Left ventricle myocardium superior (tissue), 1 donor: ENCODE measurements at regions not wholly inside any gene's neighbourhood (a gene's known extent, or its start where the extent isn't known, plus 50 kb on each side); places are given as distances from the start of the nearest gene placed in this dataset.

Source experiments
- ATAC-seq: fragments of 200-7000 bp; cut with Tn5 transposase; one replicate; pipeline ENCODE4 v1.9.1; 2020; ENCODE audit warnings: mild to moderate bottlenecking, moderate library complexity
- DNase-seq: peaks from one replicate; pipeline ENCODE4 v3.0.0-alpha.2; 2020
- intact Hi-C: fragments of 100-400 bp; cut with micrococcal nuclease; formaldehyde crosslinking; loops from one replicate; pipeline ENCODE4 v1.11.0; 2022
- donor health status: DM: no; HTN: yes; CAD: no; lungs with severe emphysema.

DNA sequence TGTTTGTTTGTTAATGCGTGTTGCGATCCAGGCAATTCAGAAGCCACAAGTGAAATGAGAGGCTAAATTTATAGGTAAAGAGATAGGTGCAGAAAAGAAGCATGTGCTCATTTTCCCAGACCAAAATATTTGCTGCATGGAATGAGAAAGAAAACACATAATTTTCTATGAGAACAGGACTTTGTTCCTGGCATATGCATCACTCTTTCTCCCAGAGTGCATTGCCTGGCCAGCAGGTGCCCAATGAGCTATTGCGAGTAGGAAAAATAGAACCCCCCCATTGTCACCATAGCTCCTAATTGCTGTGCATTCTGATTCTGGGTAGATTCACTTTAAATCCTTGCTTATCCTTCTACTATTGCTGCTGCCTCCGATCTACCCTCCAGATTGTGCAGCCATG, 410.4 kb downstream of the PMP22 start:
- intact Hi-C loops, result no loop called here
- no peak for DNase-seq
- ATAC-seq, result no peak

DNA sequence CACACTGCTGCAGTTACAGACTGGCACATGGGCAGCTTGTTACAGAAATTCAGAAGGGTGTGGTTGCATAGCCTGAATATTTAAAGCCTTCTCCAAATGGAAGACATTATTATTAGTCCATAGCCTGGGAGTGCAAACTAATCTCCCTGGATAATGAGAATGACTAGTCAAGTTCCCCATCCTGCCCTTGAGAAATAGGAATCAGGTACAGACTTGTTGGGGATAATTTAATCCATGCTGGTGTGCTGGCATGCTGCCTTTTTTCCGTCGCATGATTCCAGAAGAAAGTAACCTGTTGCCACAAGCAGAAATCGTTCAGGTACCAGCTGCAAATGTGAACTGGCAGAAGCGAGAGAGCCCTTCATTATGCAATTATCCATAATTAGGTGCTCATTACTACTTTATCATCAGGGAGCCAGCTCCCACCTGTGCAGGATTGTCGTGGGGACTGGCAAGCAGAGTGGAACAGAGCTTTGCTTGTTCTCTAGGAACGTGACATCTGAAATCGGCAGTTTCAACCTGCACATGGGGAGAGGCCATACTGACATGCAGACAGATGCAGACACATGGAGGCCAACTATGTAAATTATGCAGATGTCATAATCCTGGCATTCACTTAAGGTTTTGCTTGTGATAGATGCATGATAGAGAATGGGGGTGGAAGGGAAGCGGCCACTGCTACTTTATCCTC, 419.4 kb downstream of the PMP22 start:
- intact Hi-C loops, result no loop called here
- ATAC-seq (no peak), DNase-seq (no peak)

DNA sequence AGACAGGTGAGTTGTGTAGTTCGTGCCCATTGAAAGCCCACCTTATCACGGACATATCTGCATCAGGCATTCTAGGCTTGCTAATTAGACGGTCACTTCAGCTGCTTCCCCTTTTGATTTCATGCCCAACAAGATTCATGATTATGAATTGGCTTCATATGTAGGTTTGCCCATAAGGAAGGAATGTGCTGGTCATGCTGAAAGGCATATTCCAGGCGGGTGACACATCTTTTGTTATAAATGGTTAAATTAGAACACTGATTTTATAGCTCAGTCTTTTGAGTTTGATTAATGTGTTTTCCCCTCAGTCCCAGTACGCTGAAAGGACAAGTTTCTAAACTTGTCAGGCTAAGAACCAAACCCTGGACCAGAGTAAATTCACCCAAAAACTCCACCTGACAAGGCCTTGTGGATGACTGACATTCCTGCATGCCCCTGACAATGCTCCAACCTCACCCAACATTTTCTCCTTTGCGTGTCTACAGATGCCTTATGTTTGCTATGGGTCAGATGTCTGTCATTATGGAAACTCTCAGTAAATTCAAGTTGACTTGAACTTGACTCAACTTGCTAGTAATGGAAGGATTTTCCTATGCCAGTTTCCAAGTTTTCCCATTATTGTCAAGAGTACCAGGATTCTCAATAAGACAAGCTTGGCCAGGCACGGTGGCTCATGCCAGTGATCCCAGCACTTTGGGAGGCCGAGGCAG, 421.9 kb downstream of the PMP22 start:
- DNase-seq (no peak), ATAC-seq (no peak)
- intact Hi-C loops, result no loop called here

DNA sequence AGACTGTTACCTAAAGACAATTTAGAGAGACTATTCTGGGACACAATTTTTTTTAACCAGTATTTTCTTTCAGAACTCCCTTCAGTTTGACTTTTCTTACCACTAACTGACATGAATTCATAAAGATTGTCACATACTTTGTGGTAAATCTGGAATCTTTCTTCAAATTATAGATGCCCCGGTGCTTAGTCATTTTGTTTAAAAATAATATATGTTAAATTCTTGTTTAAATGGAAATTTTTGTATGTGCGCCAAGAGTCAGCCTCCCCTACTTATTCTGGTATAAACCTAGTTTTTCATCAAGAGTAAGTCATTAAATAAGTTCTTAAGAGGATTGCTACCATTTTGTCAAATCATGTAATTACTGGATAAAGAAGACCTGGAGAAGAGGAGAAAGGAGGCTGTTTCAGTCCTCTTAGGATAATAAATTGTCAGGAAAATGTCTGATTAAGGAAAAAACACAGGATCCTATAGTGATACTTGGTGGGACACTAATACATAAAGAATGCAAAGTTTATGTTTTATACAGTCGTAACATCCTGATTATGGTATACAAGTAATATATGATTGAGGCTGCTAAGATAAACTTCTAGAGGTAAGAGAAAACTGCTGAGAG, 424.4 kb downstream of the PMP22 start:
- ATAC-seq, result no peak
- no peak for DNase-seq
- intact Hi-C loops, result no loop called here

DNA sequence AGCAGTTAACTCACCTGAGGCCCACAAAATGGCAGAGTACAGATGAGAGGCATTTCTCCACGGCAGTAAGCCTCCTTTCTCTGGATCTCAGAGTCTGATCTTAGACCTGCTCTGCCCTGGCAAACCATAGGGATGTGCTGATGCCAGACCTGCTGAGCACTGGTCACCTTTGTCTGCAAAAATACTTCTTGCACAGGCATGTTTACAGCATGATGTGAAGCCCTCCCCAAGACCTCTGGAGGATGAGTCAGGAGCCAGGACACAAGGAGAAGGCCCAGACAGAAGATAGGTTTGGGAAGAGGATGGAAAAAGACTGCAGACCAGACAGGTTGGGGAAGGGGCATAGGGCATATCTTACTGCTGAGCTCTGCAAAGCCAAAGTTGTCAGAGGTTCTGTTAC, 426.6 kb downstream of the PMP22 start:
- DNase-seq, result no peak
- intact Hi-C loops, result no loop called here
- no peak for ATAC-seq

DNA sequence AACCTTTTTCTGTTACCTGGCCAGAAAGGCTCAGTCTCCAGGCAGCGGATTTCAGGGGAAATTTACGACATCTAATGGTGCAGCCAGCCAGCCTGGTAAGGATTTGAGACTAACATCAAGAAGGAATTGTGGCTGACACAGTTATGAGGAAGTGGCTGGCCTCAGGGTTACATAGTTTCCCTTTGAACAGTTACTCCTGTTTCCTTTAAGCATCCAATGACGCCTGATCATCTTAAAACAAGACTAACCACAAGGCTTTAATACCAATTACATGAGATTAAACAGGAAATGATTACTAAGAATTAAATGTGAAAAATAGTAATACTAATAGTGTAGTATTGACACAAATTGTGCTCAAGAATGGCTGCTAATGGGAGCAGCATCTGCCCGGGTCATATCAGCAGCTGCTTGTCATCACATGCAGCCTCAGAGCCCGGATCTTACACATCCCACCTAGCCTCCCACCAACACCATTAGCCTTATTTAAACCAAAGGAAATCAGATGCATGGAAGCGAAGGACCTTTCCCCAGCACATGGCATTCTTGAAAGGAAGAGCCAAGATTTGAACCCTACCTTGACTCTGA, 431.8 kb downstream of the PMP22 start:
- ATAC-seq (no peak), DNase-seq (no peak)
- intact Hi-C loops, result no loop called here

DNA sequence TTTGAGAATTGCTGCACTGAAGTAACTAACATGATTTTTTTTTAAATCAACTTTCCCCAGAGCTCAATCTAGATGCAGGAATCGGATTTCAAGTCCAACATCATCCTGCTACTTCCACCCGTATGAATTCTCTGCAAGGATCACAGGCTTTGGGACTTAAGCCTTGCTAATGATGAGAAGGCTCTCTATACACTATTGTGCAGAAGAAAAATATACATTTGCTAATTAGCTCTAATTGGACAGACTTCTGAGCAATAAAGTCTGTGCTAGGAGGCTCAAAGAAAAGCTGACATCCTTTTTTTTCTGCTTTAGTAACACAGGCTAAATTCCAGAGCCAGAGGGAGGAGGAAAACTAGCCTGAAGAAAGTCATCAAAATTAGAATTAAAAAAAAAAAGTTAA, 433.6 kb downstream of the PMP22 start:
- ATAC-seq (no peak), DNase-seq (no peak)
- intact Hi-C loops, result no loop called here

DNA sequence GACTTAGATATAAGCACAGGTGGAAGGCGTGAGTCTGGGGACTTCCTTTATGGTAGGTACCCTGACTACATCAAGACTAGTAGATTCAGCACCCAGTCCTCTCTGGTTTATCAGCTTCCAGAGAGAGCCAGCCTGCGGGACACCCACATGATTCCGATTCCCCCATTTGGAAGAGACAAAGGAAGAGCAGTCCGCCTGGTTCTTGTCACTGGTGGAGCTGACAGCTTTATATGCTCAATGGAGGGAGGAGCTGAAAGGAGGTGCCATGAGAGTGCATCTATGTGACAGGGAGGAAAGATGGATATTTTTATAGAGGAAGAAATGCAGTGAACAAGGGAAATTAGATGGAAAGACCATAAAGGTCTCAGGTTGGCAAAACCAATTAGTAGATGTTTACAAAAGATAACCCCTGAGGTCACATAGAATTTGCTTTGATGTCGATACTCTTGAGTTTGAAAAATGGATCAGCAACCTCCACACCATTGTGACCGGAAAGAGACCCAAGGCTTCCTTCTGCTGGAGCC, 437.7 kb downstream of the PMP22 start:
- intact Hi-C loops, result no loop called here
- ATAC-seq, result no peak
- DNase-seq, result no peak

DNA sequence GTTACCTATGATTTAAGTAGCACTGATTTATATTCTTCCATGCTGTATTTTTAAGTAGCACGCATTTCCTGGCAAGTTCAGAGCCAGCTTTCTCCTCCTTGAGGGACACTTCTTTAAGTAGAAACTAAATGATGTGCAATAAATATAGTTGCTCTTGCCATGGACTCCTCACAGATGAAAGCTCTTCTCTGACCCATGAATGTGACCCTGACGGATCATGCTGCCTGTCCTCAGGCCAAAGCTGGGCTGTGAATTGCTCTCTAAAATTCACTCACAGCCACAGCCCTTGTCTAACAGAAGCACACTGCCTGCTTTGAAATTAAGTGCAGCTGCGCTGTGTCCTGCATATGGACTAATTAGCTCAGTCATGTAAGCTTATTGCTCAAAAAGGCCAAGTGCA, 438.8 kb downstream of the PMP22 start:
- intact Hi-C loops, result no loop called here

DNA sequence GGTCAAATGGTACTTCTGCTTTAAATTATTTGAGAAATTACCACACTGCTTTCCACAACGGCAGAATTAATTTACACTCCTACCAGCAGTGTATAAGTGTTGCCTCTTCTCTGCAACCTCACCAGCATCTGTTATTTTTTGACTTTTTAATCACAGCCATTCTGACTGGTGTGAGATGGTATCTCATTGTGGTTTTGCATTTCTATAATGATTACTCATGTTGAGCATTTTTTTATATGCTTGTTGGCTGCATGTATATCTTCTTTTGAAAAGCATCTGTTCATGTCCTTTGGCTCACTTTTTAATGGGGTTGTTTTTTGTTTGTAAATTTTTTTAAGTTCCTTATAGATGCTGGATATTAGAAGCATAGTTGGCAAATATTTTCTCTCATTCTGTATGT, 446.7 kb downstream of the PMP22 start:
- DNase-seq (no peak), ATAC-seq (no peak)
- intact Hi-C loops, result no loop called here

More for the DNA sequence above, 438.8 kb downstream of the PMP22 start:
- no peak for DNase-seq
- ATAC-seq, result no peak

DNA sequence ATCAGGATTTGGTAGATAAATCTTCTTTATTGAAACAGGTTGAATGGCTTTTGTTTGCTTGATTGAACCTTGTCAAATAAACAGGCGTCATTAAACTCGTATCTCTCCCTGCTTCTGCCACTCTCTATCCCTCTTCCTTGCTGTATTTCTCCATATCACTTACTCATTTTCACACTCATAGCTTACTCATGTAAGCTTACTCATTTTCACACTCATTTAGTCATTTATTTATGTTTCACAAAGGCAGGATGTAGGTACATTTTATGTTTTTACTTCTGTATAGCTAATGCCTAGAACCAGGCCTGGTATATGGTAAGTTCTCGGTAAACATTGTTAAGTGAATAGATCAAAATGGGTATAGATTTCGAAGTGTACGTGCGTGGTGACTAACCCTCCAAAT, 450.0 kb downstream of the PMP22 start:
- ATAC-seq (no peak), DNase-seq (no peak)
- intact Hi-C loops, result no loop called here

DNA sequence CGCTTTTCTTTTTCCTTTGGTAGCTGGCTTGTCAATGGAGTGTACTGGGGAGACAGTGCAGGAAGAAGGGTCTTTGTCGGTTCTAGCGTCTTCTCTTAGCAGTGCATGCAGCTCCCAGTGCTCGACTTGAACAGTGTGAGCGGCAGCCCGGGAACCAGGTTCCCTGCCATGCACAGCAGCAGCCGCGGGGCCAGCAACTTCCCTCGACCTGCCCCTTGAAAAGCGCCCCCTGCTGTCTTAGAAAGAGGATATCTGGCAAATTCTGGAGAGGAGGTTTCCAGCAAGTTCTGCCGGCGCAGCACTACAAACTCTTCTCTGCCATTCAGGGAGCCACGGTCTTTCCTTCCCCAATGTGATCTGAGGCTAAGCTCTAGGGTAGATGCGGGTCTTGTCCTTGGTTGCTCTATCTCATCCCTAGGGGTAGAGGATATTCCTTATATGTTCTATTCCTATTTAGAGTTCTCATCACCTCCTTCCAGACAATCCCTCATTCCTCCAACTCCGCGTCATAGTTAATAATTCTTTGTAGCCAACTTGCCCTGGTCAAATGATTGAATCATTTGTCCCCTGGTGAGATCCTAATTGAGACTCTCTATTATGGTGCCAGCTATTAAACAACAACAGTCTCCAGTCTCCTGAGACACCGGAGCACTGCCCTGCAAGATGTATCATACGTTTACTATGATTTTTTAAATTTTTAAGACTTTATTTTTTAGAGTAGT, 451.3 kb downstream of the PMP22 start:
- DNase-seq (peak; percentile 33), ATAC-seq (no peak)
- intact Hi-C loops, result no loop called here

DNA sequence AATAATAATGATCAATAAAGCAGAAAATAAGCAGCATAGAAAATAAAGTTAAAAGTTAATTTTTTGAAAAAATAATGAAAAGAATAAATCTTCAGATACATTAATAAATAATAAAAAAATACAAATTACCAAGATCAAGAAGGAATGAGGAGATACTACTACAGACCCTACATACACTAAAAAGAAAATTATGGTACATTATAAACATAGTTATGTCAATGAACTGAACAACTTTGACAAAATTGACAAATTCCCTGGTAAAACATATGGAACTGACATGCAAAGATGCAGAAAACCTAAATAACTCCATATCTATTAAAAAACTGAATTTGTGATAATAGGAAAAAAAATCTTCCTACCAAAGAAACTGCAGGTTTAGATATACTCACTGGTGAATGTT, 456.7 kb downstream of the PMP22 start:
- intact Hi-C loops, result no loop called here
- no peak for ATAC-seq
- no peak for DNase-seq

DNA sequence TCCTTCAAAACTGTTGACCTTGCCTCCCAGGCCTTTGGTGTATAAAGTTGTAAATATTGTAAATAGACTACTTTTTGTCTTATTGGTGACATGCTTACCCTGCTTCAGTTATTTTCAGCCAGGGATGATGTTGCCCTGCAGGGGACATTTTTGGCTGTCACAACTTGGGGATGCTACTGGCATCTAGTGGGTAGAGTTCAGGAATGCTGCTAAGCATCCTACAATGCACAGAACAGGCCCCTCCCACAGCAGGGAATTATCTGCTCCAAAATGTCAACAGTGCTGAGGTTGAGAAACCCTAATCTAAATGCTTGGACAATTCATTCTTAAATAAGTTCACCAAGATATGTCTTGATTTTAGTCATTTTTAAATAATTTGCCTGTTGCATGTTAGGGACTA, 459.8 kb downstream of the PMP22 start:
- intact Hi-C loops, result no loop called here
- no peak for ATAC-seq
- DNase-seq, result no peak

DNA sequence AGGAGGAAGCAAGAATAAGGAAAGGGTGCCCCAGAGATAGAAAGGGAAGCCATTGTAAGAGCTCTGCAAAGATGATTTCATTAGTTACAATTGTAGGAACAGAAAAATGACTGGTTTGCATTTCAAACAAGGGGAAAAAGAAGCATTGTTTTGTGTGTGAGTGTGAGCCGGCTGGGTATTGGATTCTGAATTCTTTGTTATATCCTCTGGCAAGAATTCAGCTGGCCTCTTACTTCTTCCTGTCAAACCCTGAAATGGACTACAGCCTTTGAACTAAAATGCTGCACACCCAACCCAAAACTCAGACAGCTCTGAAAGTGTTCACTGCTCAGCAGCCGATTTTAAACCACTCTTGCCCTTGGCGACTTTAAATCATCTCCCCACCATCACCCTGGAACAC, 461.3 kb downstream of the PMP22 start:
- intact Hi-C loops, result no loop called here
- ATAC-seq, result no peak
- no peak for DNase-seq

DNA sequence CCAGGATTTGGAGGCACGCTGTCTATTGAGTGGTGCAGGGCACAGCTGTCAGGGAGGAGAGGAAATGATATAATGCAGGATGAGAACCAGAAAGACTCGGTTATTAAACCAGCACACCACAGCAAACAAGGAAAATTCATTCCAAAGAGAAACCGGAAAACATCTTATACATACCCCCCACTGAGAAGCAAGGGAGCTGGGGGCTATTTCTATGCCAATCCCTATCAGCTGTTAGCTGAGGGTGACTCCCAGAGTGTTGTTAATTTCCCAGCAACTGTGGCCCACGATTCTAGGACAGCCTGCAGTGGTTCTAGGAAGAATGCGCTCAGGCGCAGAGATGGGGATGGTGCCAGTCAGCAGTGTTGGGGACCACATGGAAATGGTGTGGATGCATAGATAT, 467.3 kb downstream of the PMP22 start:
- intact Hi-C loops, result no loop called here
- no peak for ATAC-seq
- DNase-seq, result no peak

DNA sequence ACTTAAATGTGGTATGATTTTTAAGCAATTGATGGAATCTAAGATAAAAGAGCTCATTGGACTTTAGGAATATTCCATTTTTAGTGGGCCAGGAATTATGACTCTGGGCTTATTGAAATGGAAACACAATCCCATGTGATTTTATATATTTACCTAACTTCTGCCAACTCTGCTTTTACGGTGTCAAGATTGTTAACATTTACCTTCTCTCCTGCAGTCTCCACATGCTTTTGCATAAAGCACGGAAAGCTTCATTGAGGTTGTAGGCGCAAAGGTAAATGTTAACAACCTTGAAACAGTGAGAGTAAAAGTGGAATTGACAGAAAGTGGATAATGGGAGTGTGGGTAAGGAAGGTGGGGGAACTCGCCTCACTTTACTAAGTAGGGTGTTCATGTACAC, 468.1 kb downstream of the PMP22 start:
- DNase-seq (no peak), ATAC-seq (no peak)
- intact Hi-C loops, result no loop called here

DNA sequence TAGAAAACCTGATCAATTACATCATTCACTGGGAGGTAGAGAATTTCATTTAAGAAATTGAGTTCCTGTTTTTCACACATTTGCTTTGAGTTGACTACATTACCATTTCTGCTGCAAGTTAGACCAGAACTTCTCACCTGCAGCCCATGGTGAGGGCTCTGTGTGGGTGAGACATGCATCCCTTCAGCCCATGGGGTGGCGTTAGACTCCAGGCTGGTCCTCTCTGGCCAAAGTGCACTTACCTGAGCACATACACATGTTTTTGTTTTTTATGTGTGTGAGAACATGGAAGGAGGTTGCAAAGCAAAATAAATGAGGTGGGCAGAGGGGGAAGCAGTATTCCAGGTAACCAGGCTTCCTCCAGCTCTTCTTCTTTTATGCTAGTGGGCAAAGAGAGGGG, 470.2 kb downstream of the PMP22 start:
- DNase-seq (no peak), ATAC-seq (no peak)
- intact Hi-C loops, result no loop called here

DNA sequence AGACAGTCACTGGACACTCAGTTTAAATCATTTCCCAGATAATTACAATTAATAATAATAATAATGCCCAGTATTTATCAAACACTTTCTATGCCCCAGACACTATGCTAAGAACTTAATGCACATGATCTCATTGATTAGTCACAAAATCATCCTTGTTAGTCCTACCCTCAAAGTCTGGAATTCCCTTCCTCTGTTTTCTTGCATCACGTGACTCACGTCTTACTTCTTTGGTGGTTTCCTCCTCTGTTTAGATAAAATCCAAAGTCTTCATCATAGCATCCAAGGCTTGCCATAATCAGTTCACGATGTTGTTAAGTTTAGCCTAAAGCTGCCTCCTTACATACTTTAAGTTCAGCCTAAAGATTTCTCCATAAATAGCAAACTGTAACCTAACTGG, 471.9 kb downstream of the PMP22 start:
- DNase-seq (no peak), ATAC-seq (no peak)
- intact Hi-C loops, result no loop called here

DNA sequence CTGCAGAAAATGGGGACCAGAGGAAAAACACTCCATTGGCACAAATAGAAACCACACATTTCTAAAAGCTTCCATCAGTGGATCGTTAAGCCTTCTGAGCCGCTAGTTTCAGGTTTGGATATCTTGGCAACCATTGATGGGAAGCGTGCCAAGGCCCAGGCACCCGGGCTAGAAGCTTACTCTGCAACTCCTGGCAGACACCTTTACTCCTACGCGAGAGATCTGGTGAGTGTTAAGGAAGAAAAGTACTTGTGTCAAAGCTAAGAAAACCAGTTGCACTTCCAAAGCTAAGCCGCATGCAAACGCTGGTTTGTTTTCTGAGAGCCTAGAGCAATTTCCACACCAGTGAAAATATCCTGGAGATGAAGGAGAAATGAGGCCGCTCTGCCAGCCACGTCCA, 472.4 kb downstream of the PMP22 start:
- no peak for DNase-seq
- no peak for ATAC-seq
- intact Hi-C loops, result no loop called here
